ENCODE measurements at regions not wholly inside any gene's neighbourhood (a gene's known extent, or its start where the extent isn't known, plus 50 kb on each side); places are given as distances from the start of the nearest gene placed in this dataset.

DNA sequence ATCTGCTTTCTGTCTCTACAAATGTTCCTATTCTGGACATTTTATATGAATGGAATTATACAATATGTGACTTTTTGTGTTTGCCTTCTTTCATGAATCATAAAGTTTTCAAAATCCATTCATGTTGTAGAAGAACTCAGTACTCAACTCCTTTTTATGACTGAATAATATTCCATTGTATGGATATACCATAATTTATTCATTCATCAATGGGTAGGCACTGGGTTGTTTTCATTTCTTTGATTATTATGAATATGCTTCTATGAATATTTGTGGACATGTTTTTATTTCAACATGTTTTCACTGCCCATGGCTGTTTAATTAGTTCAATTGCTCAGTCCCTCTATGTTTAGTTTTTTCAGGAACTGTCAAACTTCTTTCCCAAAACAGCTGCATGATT, 76.5 kb upstream of the GTSF1L start:
- DNase-seq (ENCODE audit: low spot score), result no peak

DNA sequence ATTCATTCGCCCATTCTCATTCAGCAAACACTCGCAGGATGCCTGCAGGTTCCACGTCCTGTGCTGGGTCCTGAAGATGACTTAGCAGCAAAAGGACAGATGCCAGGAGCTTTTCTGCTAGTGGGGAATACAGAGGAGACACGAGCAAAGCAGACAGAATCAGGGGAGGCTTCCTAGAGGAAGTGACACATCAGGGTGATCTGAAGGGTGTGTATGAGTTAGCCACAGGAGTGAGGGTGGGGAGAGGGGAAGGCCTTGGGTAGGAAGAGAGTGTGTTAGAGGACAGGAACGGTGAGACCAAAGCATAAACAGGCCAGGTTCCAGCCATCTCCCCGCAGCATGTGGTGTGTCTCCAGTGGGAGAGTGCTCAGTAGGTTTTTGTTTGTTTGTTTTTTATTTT, 73.4 kb upstream of the GTSF1L start:
- DNase-seq (ENCODE audit: low spot score), result no peak

DNA sequence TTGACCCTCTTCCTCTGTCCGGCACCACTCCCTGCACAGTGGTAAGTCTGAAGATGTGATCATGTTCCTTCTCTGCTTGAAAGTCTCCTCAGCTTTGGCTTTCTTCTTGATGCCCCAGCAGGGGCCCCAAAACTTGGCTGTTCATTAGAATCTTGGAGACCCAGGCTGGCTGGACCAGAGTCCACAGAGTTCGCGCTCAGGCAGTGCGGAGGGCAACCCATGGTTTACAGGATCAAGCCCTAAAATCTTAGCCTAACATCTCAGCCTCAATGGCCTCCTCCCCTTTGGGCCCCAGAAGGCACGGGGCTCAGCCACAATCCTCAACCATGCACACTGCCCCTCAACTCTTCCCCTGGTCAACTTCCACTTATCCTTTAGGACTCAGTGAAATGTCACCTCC, 72.9 kb upstream of the GTSF1L start:
- DNase-seq (ENCODE audit: low spot score), result no peak

DNA sequence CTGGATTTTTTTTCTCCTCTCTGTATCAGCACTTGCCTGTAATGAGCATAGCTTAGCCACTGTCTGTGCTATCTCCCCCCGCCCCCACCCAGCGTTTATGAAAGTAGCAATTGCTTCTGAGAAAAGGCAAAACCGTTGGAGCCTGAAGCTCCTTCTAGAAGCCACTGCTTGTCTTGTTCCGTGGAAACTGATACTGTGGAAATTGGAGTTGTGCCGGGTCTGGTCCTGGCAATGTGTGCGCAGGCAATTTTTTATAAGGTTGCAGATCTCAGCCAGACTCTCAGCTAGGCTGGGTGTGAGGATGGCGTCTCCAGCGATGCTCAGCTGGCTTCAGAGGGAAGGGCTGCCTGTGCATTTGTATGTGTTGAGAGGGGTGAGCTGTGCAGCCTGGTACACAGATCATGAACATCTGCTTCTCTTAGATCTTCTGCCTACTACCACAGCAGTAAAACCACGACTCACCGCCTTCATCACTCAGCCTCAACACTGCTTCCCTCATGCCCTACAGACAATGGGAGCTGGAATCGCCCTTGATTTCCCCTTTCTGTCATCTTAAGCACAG, 72.4 kb upstream of the GTSF1L start:
- DNase-seq (ENCODE audit: low spot score), result no peak

DNA sequence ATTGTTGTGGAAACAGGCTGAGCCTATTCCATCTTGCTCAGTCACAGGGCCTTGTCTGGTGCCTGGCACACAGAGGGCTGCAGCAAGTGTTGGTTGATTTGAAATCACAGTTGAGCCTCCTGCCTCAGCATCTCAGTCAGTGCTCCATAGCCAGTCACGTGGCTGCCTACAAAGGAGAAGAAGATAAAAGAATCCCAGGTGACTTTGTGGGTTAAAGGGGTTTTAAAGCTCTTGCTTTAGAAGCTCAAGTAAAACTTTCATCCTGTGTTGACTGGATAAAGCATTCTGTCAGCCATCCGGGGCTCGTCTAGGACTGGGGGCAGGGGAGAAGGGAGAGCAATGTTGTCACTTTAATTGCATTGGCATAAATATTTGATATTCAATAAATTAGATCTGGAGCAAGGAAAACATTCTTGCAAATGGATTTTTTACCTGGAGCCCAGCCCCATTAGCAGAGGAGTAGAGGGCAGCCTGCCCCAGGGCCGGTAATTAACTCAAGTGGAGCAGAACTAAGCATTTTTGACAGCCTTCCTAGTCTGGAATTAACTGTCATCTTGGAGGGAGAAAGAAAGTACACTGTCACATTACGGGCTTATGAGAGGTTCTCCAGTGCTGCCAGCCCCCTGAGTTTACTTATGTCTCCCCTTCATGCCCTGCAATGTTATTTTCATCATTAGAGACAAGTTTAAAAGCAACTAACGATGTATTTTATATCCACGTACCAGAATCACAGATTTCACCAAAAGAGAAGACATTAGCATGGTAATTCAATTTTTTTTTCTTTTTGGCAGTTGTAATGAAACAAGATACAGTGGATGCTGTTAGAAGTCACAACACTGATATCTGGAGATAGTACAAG, 71.7 kb upstream of the GTSF1L start:
- no peak for DNase-seq (ENCODE audit: low spot score)

DNA sequence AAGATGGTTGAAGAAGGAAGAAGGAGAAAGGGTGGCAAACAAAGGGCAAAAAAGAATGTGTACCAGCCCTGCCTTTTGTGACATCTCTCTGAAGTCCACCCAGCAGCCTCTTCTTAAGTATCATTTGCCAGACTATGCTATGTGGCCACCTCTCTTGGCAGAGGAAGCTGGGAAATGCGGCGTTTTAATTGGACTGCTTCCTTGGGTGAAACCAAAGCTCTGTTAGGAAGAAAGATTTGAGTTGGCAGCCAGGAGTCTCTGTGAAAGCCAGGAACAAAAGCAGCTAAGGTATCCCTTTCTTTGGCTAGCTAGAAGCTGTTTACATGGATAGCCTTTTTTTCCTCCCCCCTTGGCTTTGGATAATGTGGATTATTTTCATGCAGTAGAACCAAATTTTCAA, 67.5 kb upstream of the GTSF1L start:
- DNase-seq (ENCODE audit: low spot score), result no peak

DNA sequence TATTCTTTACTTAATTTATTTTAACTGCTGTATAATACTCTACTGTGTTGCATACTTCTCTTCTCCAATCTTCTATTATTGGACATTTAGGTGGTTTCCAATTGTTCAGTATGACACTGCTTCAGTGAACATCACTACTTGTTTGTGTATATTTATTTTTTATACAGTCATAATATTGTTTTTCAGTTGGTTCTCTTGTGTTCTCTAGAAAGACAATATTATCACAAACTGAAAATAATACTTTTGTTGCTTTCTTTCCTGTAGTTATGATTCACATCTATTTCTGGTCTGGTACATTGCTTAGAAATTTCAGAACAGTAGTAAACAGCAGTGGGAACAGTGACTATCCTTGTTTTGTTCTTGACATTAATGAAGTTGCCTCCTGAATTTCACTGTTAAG, 62.8 kb upstream of the GTSF1L start:
- DNase-seq (ENCODE audit: low spot score), result no peak

DNA sequence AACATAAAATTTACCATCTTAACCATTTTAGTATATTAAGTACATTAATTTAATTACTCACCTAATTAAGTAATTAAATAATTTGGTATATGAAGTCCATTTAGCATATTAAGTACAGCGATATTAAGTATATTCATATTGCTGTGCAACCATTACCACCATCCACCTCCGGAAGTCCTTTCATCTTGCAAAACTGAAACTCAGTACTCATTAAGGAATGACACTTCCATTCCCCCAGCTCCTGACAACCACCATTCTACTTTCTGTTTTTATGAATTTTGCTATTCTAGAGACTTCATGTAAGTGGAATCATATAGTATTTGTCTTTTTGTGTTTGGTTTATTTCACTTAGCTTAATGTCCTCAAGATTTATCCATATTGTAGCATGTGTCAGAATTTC, 61.1 kb upstream of the GTSF1L start:
- no peak for DNase-seq (ENCODE audit: low spot score)

DNA sequence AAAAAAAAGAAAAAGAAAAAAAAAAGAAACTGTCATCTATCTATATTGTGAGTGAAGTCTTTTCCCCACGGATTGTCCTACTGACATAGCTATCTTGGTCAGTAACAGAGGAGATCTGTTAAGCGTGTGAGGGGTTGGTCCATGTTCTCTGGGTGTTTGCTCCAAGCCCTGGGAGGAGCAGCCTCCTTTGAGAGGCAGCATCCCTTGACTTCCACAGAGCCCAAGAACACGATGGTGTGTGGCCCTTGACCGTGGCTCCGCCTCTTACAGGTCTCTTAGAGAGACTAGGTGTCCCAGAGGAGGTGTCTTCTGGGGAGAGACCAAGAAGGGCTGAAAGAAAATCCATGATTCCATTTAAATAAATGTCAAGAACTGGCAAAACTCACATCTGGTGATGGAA, 60.1 kb upstream of the GTSF1L start:
- no peak for DNase-seq (ENCODE audit: low spot score)

DNA sequence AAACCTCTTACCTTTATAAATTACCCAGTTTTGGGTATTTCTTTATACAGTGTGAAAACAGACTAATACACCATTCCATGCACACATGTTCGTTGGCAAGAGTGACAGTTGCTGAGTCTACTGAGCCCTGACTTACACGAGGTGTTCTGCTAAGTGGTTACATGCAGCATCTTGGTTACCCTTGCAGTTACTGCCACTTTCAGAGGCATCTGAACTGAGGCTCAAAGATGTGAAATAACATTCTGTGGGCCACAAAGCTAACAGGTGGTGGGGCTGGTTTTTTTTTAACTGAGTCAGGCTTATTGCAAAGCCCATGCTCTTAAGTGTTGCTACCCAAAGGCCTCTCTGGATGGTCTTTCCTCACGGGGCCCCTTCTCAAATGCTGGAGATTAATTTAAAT, 54.4 kb upstream of the GTSF1L start:
- no peak for DNase-seq (ENCODE audit: low spot score)

DNA sequence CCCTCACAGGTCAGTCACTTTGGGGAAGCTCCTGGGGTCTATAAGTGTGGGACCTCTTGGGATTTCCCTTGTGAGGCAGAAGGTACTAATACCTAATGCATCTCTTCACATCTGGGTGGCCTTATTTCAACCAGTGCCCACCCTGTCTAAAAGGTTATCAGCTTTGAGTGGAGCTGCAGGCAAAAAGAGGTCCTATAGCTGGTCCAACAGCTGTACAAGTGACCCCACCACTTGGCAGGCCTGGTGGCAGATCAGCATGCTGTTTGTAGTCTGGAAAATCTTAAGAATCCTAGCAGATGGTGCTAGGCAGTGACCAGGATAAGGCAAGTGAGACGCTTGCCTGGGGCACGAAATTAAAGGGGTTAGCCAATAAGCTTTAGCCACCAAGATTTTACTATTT, 51.6 kb upstream of the GTSF1L start:
- no peak for DNase-seq (ENCODE audit: low spot score)

DNA sequence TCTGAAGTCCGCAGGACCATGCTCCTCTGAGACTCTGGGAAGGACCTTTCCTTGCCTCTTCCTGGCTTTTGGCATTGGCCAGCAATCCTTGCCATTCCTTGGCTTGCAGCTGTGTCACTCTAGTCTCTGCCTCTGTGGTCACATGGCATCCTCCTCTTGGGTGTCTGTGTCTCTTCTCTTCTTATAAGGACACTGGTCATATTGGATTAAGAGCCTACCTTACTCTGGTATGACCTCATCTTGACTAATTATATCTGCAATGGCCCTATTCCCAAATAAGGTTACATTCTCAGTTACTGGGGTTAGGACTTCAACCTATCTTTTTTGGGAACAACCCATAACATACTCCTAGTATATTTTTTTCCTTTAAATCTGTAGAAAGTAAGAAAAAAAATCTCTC, 49.9 kb upstream of the GTSF1L start:
- DNase-seq (ENCODE audit: low spot score), result no peak
